Adrenal gland (tissue), 9 donors: ENCODE measurements at regions not wholly inside any gene's neighbourhood (a gene's known extent, or its start where the extent isn't known, plus 50 kb on each side); places are given as distances from the start of the nearest gene placed in this dataset.

ENCODE experiments used
- DNase-seq, 7 donors: peaks; one replicate each; pipeline ENCODE4 v3.0.0-alpha.2; 2019 to 2020
- H3K27ac ChIP-seq, 5 donors: fragments of 200-600 bp; sonication (generic) in 4 of 5; 1 replicate in 3 of 5; 2 replicates in 2 of 5; pipeline versions ENCODE4 v1.5.1 to v1.8.0; 2016 to 2020; ENCODE audit warnings: mild to moderate bottlenecking in 1 of 5
- H3K27me3 ChIP-seq: fragments of 200-600 bp; 2 replicates; pipeline ENCODE4 v1.8.0; 2021
- H3K36me3 ChIP-seq, 2 donors: fragments of 200-600 bp; replicated peaks in 1 of 2; 1 replicate in 1 of 2; 2 replicates in 1 of 2; pipeline versions ENCODE4 v1.5.1 to v1.8.0; 2018 to 2022
- H3K4me1 ChIP-seq, 2 donors: fragments of 200-600 bp; replicated peaks in 1 of 2; 1 replicate in 1 of 2; 2 replicates in 1 of 2; pipeline versions ENCODE4 v1.5.1 to v1.8.0; 2018 to 2021
- H3K4me3 ChIP-seq, 4 donors: fragments of 200-600 bp; sonication (generic) in 3 of 4; one replicate each; pipeline ENCODE4 v1.5.1; 2016 to 2018
- H3K9me3 ChIP-seq, 3 donors: fragments of 200-600 bp; sonication (generic) in 1 of 3; replicated peaks in 1 of 3; 1 replicate in 2 of 3; 2 replicates in 1 of 3; pipeline versions ENCODE4 v1.5.1 to v1.8.0; 2016 to 2021
- POLR2A ChIP-seq, 2 donors: fragments of 450-650 bp; IDR thresholded peaks; one replicate each; pipeline ENCODE4 v1.6.1; 2017; ENCODE audit warnings: antibody characterized with exemption in 2 of 2, mild to moderate bottlenecking in 2 of 2, moderate library complexity in 1 of 2
- WGBS, 4 donors: extraction: QIAGEN DNeasy Blood & Tissue Kit in 2 of 4; methylation state at CpG; one replicate each; pipeline versions ENCODE4 v1.1.5 to v1.1.7; 2013 to 2017; 5-methylcytosine and 5-hydroxymethylcytosine counted together
- intact Hi-C, 2 donors: fragments of 100-400 bp; cut with DNase I; formaldehyde crosslinking; loops; one replicate each; pipeline versions ENCODE4 v1.14.1 to v1.15.0; 2022 to 2023
- TF ChIP-seq, protein P1 (sequence below), 6 experiments: fragments of 450-650 bp in 4 of 6; fragments of 200-600 bp in 2 of 6; sonication (generic) in 1 of 6; IDR thresholded peaks; 1 replicate in 5 of 6; 2 replicates in 1 of 6; pipeline versions ENCODE4 v1.5.1 to v1.8.0; 2016 to 2021; ENCODE audit warnings: antibody characterized with exemption in 6 of 6, mild to moderate bottlenecking in 2 of 6, moderate library complexity in 1 of 6
- donor health status: healthy with polysubstance abuse.
- donor health status: Bipolar disorder and iron deficiency.
- donor health status: DM: yes; HTN: yes; CAD: no.
- donor health status: DM: no; HTN: no; CAD: no.
- donor health status: DM: no; HTN: no; CAD: no.

DNA sequence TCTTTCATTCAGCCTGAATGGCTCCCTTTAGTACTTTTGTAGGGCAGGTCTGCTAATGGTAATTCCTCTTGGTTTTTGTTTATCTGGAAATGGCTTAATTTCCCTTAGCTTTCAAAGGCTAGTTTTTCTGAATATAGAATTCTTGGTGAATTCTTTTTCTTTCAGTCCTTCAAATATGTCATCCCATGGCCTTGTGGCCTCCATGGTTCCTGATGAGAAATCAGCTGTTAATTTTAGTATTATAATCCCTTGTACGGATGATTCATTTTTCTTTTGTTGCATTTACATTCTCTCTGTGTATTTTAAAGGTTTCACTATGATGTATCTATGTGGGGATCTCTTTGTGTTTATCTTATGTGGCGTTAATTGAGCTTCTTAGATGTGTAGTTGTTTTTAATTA, 179.6 kb upstream of the ARG1 start:
- TF ChIP-seq, protein P1, sequence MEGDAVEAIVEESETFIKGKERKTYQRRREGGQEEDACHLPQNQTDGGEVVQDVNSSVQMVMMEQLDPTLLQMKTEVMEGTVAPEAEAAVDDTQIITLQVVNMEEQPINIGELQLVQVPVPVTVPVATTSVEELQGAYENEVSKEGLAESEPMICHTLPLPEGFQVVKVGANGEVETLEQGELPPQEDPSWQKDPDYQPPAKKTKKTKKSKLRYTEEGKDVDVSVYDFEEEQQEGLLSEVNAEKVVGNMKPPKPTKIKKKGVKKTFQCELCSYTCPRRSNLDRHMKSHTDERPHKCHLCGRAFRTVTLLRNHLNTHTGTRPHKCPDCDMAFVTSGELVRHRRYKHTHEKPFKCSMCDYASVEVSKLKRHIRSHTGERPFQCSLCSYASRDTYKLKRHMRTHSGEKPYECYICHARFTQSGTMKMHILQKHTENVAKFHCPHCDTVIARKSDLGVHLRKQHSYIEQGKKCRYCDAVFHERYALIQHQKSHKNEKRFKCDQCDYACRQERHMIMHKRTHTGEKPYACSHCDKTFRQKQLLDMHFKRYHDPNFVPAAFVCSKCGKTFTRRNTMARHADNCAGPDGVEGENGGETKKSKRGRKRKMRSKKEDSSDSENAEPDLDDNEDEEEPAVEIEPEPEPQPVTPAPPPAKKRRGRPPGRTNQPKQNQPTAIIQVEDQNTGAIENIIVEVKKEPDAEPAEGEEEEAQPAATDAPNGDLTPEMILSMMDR (IDR thresholded peaks at IDR 0.05): no peak
- H3K27ac ChIP-seq: no peak overlapping the region
- H3K4me1 ChIP-seq: peaks cover 8 to 10% of the 10 kb centered on the region in 2 donors
- intact Hi-C loops: no loop called here
- no peaks in the 10 kb centered on the region for H3K36me3 ChIP-seq
- no peaks in the 10 kb centered on the region for H3K9me3 ChIP-seq
- H3K27me3 ChIP-seq: no peaks in the 10 kb centered on the region
- WGBS, 4 donors: 94 to 98% (median 94%) methylated on average over 2 of the region's 2 CpGs
- H3K4me3 ChIP-seq: no peak overlapping the region
- no peak for DNase-seq

DNA sequence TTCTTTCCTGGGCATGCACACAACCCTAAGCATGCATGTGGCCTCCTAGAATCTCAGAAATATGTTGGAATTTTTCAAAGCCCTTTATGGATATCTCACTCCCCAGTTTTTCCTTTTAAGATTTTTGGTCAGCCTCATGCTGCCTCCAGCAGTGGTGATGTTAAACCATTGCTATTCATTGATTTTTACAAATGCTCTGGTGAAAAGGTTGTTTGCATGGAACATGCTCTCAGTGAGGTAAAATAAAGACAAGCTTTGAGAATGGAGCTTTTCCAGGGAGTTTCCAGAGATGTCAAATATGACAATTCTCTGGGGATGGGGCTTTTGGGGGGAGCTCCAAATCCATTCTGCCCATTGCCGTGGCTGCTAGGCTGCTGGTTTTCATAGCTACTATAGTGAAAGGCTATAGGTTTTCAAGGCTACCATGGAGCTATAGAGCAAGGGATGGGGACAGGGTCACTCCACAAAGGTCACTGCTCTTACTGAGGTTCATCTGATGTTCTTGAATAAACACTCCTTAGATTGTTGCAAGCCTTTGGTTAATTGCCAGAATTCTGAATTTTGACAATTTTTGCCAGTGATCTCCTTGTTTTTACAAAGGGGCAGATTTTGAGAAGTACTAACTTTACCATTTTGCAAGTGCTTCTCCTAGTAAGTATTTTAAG, 178.1 kb upstream of the ARG1 start:
- H3K4me3 ChIP-seq: no peak overlapping the region
- DNase-seq: no peak
- H3K4me1 ChIP-seq: peaks cover 13 to 18% of the 10 kb centered on the region in 2 donors
- H3K27me3 ChIP-seq: no peaks in the 10 kb centered on the region
- H3K27ac ChIP-seq: no peak overlapping the region
- H3K36me3 ChIP-seq: no peaks in the 10 kb centered on the region
- TF ChIP-seq POLR2A (IDR thresholded peaks at IDR 0.05): no peak
- TF ChIP-seq, protein P1 (IDR thresholded peaks at IDR 0.05): no peak
- WGBS, 4 donors: 82 to 94% (median 91%) methylated on average over 1 of the region's 1 CpG
- intact Hi-C loops: no loop called here
- no peaks in the 10 kb centered on the region for H3K9me3 ChIP-seq

DNA sequence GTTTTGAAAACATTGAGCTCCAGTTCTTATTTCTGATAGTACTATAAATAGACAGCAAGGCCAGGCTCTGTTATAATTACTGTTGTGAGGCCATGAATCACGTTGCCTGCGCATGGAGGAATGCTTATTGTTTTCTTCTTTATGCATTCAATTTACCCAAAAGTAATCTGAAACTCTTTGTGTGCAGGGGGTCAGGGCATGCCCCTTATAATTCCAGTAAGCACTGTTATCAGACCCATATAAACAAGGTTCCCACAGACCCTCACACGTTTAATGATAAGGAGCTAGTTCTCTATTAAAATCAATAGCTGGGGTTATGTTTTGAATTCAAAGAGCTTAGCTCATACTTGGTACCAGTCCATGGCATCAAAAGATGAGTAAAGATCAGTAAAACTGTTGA, 174.8 kb upstream of the ARG1 start:
- Histone ChIP-seq H3K4me3 (no peak overlapping the region), H3K9me3 (no peaks in the 10 kb centered on the region), H3K27ac (peak overlapping the region; percentile 6 to 81 (median 70)), H3K36me3 (no peaks in the 10 kb centered on the region), H3K27me3 (no peaks in the 10 kb centered on the region), H3K4me1 (peaks cover 13 to 23% of the 10 kb centered on the region in 2 donors)
- intact Hi-C loops: no loop called here
- no peak for TF ChIP-seq POLR2A (IDR thresholded peaks at IDR 0.05)
- TF ChIP-seq, protein P1 (IDR thresholded peaks at IDR 0.05): no peak
- peak; percentile 29 to 73 (median 45) for DNase-seq
- 21 to 36% (median 26%) methylated on average over 3 of the region's 3 CpGs for WGBS, 4 donors

DNA sequence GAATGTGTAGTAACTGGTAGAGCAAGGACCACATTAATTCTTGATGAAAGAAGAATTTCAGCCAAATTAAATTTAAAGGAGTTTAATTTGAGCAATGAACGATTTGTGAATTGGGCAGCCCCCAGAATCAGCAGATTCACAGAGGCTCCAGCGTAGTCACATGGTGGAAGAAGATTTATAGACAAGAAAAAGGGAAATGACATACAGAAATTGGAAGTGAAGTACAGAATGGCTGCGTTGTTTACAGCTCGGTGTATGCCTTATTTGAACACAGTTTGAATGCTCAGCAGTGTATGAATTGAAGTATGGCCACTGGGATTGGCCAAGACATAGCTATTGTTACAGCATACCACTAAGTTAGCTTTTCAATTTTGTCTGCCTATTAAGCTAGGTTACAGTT, 173.6 kb upstream of the ARG1 start:
- Histone ChIP-seq H3K27me3 (no peaks in the 10 kb centered on the region), H3K36me3 (no peaks in the 10 kb centered on the region), H3K9me3 (no peaks in the 10 kb centered on the region), H3K4me3 (no peak overlapping the region), H3K27ac (peak overlapping the region in 2 of 5 donors; percentile 62 to 74), H3K4me1 (peaks cover 13 to 23% of the 10 kb centered on the region in 2 donors)
- 55 to 81% (median 66%) methylated on average over 3 to 4 of the region's 4 CpGs for WGBS, 4 donors
- intact Hi-C loops: no loop called here
- TF ChIP-seq POLR2A (IDR thresholded peaks at IDR 0.05): no peak
- TF ChIP-seq, protein P1 (IDR thresholded peaks at IDR 0.05): no peak
- DNase-seq: no peak
